T-helper 17 cell (primary cell): ENCODE measurements at regions not wholly inside any gene's neighbourhood (a gene's known extent, or its start where the extent isn't known, plus 50 kb on each side); places are given as distances from the start of the nearest gene placed in this dataset.

ENCODE experiments used
- ATAC-seq: fragments of 150-1000 bp; cut with Tn5 transposase; 2 replicates; pipeline ENCODE4 v1.10.0; 2021; ENCODE audit warnings: mild to moderate bottlenecking, moderate library complexity
- DNase-seq, 3 donors: peaks; one replicate each; pipeline versions ENCODE4 v3.0.0 to v3.0.0-alpha.2; 2020 to 2021
- H3K9me3 ChIP-seq: one replicate; pipeline ENCODE4 v1.7.0; 2013; ENCODE audit warnings: low read length, mild to moderate bottlenecking; ENCODE audit not compliant: control insufficient read depth, poor library complexity, severe bottlenecking
- H3K27ac Mint-ChIP-seq: one replicate; pipeline ENCODE4 v1.8.0; 2022; ENCODE audit warnings: mild to moderate bottlenecking, moderate library complexity, mixed read lengths
- H3K27me3 Mint-ChIP-seq: one replicate; pipeline ENCODE4 v1.8.0; 2022; ENCODE audit warnings: mixed read lengths
- H3K36me3 Mint-ChIP-seq: one replicate; pipeline ENCODE4 v1.8.0; 2022; ENCODE audit warnings: low read depth, mixed read lengths
- H3K4me1 Mint-ChIP-seq: one replicate; pipeline ENCODE4 v1.8.0; 2022; ENCODE audit warnings: mild to moderate bottlenecking, mixed read lengths
- H3K4me3 Mint-ChIP-seq: one replicate; pipeline ENCODE4 v1.8.0; 2022; ENCODE audit warnings: mild to moderate bottlenecking, moderate library complexity, mixed read lengths

GRCh38 chr1:104387716-104388508 is 638.2 kb downstream of the AMY1C start:
- H3K27ac Mint-ChIP-seq = no peak overlapping the region
- no peaks in the 10 kb centered on the region for H3K4me1 Mint-ChIP-seq
- H3K27me3 Mint-ChIP-seq = no peaks in the 10 kb centered on the region
- no peaks in the 10 kb centered on the region for H3K9me3 ChIP-seq
- ATAC-seq = no peak
- H3K4me3 Mint-ChIP-seq = no peak overlapping the region
- H3K36me3 Mint-ChIP-seq = no peaks in the 10 kb centered on the region
- DNase-seq = no peak

- ATAC-seq (no peak), DNase-seq (no peak)
- no peak overlapping the region for H3K27ac Mint-ChIP-seq
- no peaks in the 10 kb centered on the region for H3K9me3 ChIP-seq
- H3K4me1 Mint-ChIP-seq = no peaks in the 10 kb centered on the region
- H3K4me3 Mint-ChIP-seq = no peak overlapping the region
- no peaks in the 10 kb centered on the region for H3K36me3 Mint-ChIP-seq
- H3K27me3 Mint-ChIP-seq = no peaks in the 10 kb centered on the region
Observed at GRCh38 chr1:104392552-104392951, 642.9 kb downstream of the AMY1C start.

- H3K4me1 Mint-ChIP-seq = no peaks in the 10 kb centered on the region
- H3K4me3 Mint-ChIP-seq = no peak overlapping the region
- no peaks in the 10 kb centered on the region for H3K36me3 Mint-ChIP-seq
- H3K27ac Mint-ChIP-seq = no peak overlapping the region
- no peaks in the 10 kb centered on the region for H3K9me3 ChIP-seq
- ATAC-seq = no peak
- H3K27me3 Mint-ChIP-seq = no peaks in the 10 kb centered on the region
- no peak for DNase-seq
Observed at GRCh38 chr1:104402178-104402577, 652.5 kb downstream of the AMY1C start.

GRCh38 chr1:104403883-104404282 is 654.2 kb downstream of the AMY1C start:
- no peak overlapping the region for H3K4me3 Mint-ChIP-seq
- ATAC-seq (no peak), DNase-seq (no peak)
- no peaks in the 10 kb centered on the region for H3K4me1 Mint-ChIP-seq
- H3K27me3 Mint-ChIP-seq = no peaks in the 10 kb centered on the region
- no peak overlapping the region for H3K27ac Mint-ChIP-seq
- no peaks in the 10 kb centered on the region for H3K36me3 Mint-ChIP-seq
- no peaks in the 10 kb centered on the region for H3K9me3 ChIP-seq

- ATAC-seq = no peak
- H3K27me3 Mint-ChIP-seq = no peaks in the 10 kb centered on the region
- no peaks in the 10 kb centered on the region for H3K36me3 Mint-ChIP-seq
- no peak overlapping the region for H3K27ac Mint-ChIP-seq
- no peak overlapping the region for H3K4me3 Mint-ChIP-seq
- no peak for DNase-seq
- no peaks in the 10 kb centered on the region for H3K9me3 ChIP-seq
- no peaks in the 10 kb centered on the region for H3K4me1 Mint-ChIP-seq
Observed at GRCh38 chr1:104406728-104407127, 657.0 kb downstream of the AMY1C start.

- H3K9me3 ChIP-seq = no peaks in the 10 kb centered on the region
- Mint-ChIP-seq H3K27ac (no peak overlapping the region), H3K4me3 (no peak overlapping the region), H3K36me3 (no peaks in the 10 kb centered on the region), H3K4me1 (no peaks in the 10 kb centered on the region), H3K27me3 (no peaks in the 10 kb centered on the region)
- ATAC-seq (no peak), DNase-seq (no peak)
Observed at GRCh38 chr1:104408268-104408667, 658.6 kb downstream of the AMY1C start.

GRCh38 chr1:104435255-104435654 is 685.6 kb downstream of the AMY1C start:
- no peak overlapping the region for H3K4me3 Mint-ChIP-seq

GRCh38 chr1:104440011-104440410 is 690.3 kb downstream of the AMY1C start:
- peaks cover 3% of the 10 kb centered on the region for H3K9me3 ChIP-seq
- DNase-seq = no peak
- no peak overlapping the region for H3K27ac Mint-ChIP-seq
- H3K4me1 Mint-ChIP-seq = no peaks in the 10 kb centered on the region
- H3K4me3 Mint-ChIP-seq = no peak overlapping the region
- no peaks in the 10 kb centered on the region for H3K36me3 Mint-ChIP-seq
- no peaks in the 10 kb centered on the region for H3K27me3 Mint-ChIP-seq
- no peak for ATAC-seq

More at GRCh38 chr1:104435255-104435654, 685.6 kb downstream of the AMY1C start:
- no peak for ATAC-seq
- no peaks in the 10 kb centered on the region for H3K9me3 ChIP-seq
- Mint-ChIP-seq H3K4me1 (no peaks in the 10 kb centered on the region), H3K27ac (no peak overlapping the region), H3K36me3 (no peaks in the 10 kb centered on the region), H3K27me3 (no peaks in the 10 kb centered on the region)
- DNase-seq = no peak

GRCh38 chr1:104456724-104457123 is 707.0 kb downstream of the AMY1C start:
- Mint-ChIP-seq H3K27ac (no peak overlapping the region), H3K27me3 (no peaks in the 10 kb centered on the region), H3K36me3 (no peaks in the 10 kb centered on the region), H3K4me3 (no peak overlapping the region), H3K4me1 (no peaks in the 10 kb centered on the region)
- H3K9me3 ChIP-seq = no peaks in the 10 kb centered on the region
- ATAC-seq = no peak
- no peak for DNase-seq

GRCh38 chr1:104459886-104460285 is 710.2 kb downstream of the AMY1C start:
- Mint-ChIP-seq H3K36me3 (no peaks in the 10 kb centered on the region), H3K27me3 (no peaks in the 10 kb centered on the region), H3K27ac (no peak overlapping the region), H3K4me1 (no peaks in the 10 kb centered on the region), H3K4me3 (no peak overlapping the region)
- DNase-seq = no peak
- no peaks in the 10 kb centered on the region for H3K9me3 ChIP-seq
- ATAC-seq = no peak

GRCh38 chr1:104460880-104461279 is 711.2 kb downstream of the AMY1C start:
- H3K4me1 Mint-ChIP-seq = no peaks in the 10 kb centered on the region
- ATAC-seq = no peak
- H3K4me3 Mint-ChIP-seq = no peak overlapping the region
- no peak overlapping the region for H3K27ac Mint-ChIP-seq
- no peak for DNase-seq
- H3K36me3 Mint-ChIP-seq = no peaks in the 10 kb centered on the region
- H3K9me3 ChIP-seq = no peaks in the 10 kb centered on the region
- no peaks in the 10 kb centered on the region for H3K27me3 Mint-ChIP-seq

GRCh38 chr1:104463126-104463697 is 713.5 kb downstream of the AMY1C start:
- Mint-ChIP-seq H3K27me3 (no peaks in the 10 kb centered on the region), H3K4me1 (no peaks in the 10 kb centered on the region), H3K4me3 (no peak overlapping the region), H3K36me3 (no peaks in the 10 kb centered on the region), H3K27ac (no peak overlapping the region)
- DNase-seq (no peak), ATAC-seq (no peak)
- H3K9me3 ChIP-seq = no peaks in the 10 kb centered on the region

GRCh38 chr1:104466068-104466467 is 716.4 kb downstream of the AMY1C start:
- Mint-ChIP-seq H3K4me3 (no peak overlapping the region), H3K4me1 (no peaks in the 10 kb centered on the region), H3K27ac (no peak overlapping the region), H3K36me3 (no peaks in the 10 kb centered on the region), H3K27me3 (no peaks in the 10 kb centered on the region)
- H3K9me3 ChIP-seq = no peaks in the 10 kb centered on the region
- DNase-seq (no peak), ATAC-seq (no peak)

GRCh38 chr1:104467590-104467989 is 717.9 kb downstream of the AMY1C start:
- DNase-seq (no peak), ATAC-seq (no peak)
- no peaks in the 10 kb centered on the region for H3K4me1 Mint-ChIP-seq
- no peak overlapping the region for H3K4me3 Mint-ChIP-seq
- no peaks in the 10 kb centered on the region for H3K9me3 ChIP-seq
- H3K27me3 Mint-ChIP-seq = no peaks in the 10 kb centered on the region
- no peak overlapping the region for H3K27ac Mint-ChIP-seq
- H3K36me3 Mint-ChIP-seq = no peaks in the 10 kb centered on the region
